ENCODE measurements at regions not wholly inside any gene's neighbourhood (a gene's known extent, or its start where the extent isn't known, plus 50 kb on each side); places are given as distances from the start of the nearest gene placed in this dataset.

- no peak for TF ChIP-seq CTCF (IDR thresholded peaks at IDR 0.05)
- no peak for TF ChIP-seq ELF4 (CRISPR knock-in tag; IDR thresholded peaks at IDR 0.05; ENCODE audit: low read depth)
- no peak for TF ChIP-seq FOXK1 (CRISPR knock-in tag; IDR thresholded peaks at IDR 0.05)
- no peak for TF ChIP-seq ATF6 (CRISPR knock-in tag; IDR thresholded peaks at IDR 0.05)
- TF ChIP-seq IRF1 (CRISPR knock-in tag; IDR thresholded peaks at IDR 0.05), result no peak
- TF ChIP-seq E2F4 (CRISPR knock-in tag; IDR thresholded peaks at IDR 0.05; ENCODE audit: borderline replicate concordance, low read depth), result no peak
- no peak for TF ChIP-seq IRF2 (CRISPR knock-in tag; IDR thresholded peaks at IDR 0.05; ENCODE audit: borderline replicate concordance, low read depth)
These were observed 61.1 kb upstream of the CCDC71L start for GRCh38 chr7:106721816-106722785.
